GM23248 (cell line): ENCODE measurements at regions not wholly inside any gene's neighbourhood (a gene's known extent, or its start where the extent isn't known, plus 50 kb on each side); places are given as distances from the start of the nearest gene placed in this dataset.

ENCODE experiments used
- EZH2 ChIP-seq: fragments of 200-600 bp; sonication (generic); IDR thresholded peaks from 2 replicates; pipeline ENCODE4 v1.6.1; 2018; ENCODE audit warnings: antibody characterized with exemption, mild to moderate bottlenecking; ENCODE audit not compliant: insufficient read depth, poor library complexity, severe bottlenecking
- EZH2phosphoT487 ChIP-seq: fragments of 200-600 bp; sonication (generic); IDR thresholded peaks from 2 replicates; pipeline ENCODE4 v1.6.1; 2018; ENCODE audit warnings: antibody characterized with exemption, moderate library complexity, mild to moderate bottlenecking, low read depth; ENCODE audit not compliant: insufficient read depth

DNA sequence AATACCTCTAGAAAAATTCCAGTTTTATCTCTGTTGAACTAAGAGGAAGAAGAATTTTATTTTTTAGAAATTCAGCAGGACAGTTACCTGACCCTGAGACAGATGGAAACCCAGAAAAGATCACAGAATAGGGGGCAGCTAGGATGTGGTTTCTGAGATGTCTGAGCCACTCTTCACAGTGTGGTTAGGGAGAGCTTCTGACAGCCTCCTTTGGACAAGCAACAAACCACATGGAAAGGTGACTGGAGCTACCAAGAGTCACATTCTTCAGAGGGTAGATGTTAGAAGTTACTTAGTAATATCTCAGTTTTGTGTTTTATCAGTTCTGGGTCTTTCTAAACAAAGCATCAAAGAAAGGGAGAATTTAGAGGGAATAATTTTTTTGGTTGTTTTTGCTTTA, 117.3 kb upstream of the NAP1L1 start:
- TF ChIP-seq EZH2phosphoT487: no peak
- no peak for TF ChIP-seq EZH2
